ENCODE measurements at regions not wholly inside any gene's neighbourhood (a gene's known extent, or its start where the extent isn't known, plus 50 kb on each side); places are given as distances from the start of the nearest gene placed in this dataset.

- H3K27ac ChIP-seq, result peak overlapping the region in 1 of 2 donors; percentile 15
- H3K9me3 ChIP-seq, result no peaks in the 10 kb centered on the region
- no peak overlapping the region for H3K4me3 ChIP-seq
- no peak for TF ChIP-seq EP300 (IDR thresholded peaks at IDR 0.05)
- TF ChIP-seq CTCF (IDR thresholded peaks at IDR 0.05), result no peak
- no peak for TF ChIP-seq POLR2A (IDR thresholded peaks at IDR 0.05)
- H3K36me3 ChIP-seq, result no peaks in the 10 kb centered on the region
- DNase-seq, result peak; percentile 44 to 65 (median 57)
- H3K4me1 ChIP-seq (ENCODE audit: insufficient read depth), result peaks cover 5% of the 10 kb centered on the region
- 3 to 9% (median 7%) methylated on average over 12 of the region's 12 CpGs for WGBS, 3 donors
- no peaks in the 10 kb centered on the region for H3K27me3 ChIP-seq
- intact Hi-C loops (cut with DNase I), result no loop called here
These were observed 118.8 kb upstream of the ARID1B start for GRCh38 chr6:156658186-156658965.

GRCh38 chr6:156657296-156657695 lies 119.9 kb upstream of the ARID1B start:
- no peak for DNase-seq
- TF ChIP-seq CTCF (IDR thresholded peaks at IDR 0.05), result no peak
- no peak for TF ChIP-seq EP300 (IDR thresholded peaks at IDR 0.05)
- no peak for TF ChIP-seq POLR2A (IDR thresholded peaks at IDR 0.05)
- H3K27ac ChIP-seq, result no peak overlapping the region
- H3K36me3 ChIP-seq, result no peaks in the 10 kb centered on the region
- no peaks in the 10 kb centered on the region for H3K9me3 ChIP-seq
- H3K4me3 ChIP-seq, result no peak overlapping the region
- intact Hi-C loops (cut with DNase I), result no loop called here
- peaks cover 5% of the 10 kb centered on the region for H3K4me1 ChIP-seq (ENCODE audit: insufficient read depth)
- H3K27me3 ChIP-seq, result no peaks in the 10 kb centered on the region
- WGBS, 3 donors, result 77 to 84% (median 79%) methylated on average over 5 of the region's 5 CpGs

GRCh38 chr6:156654919-156655918 lies 122.0 kb upstream of the ARID1B start:
- WGBS, 3 donors, result 94 to 95% (median 95%) methylated on average over 8 of the region's 8 CpGs
- no peak for TF ChIP-seq POLR2A (IDR thresholded peaks at IDR 0.05)
- no peak for TF ChIP-seq CTCF (IDR thresholded peaks at IDR 0.05)
- no peak for TF ChIP-seq EP300 (IDR thresholded peaks at IDR 0.05)
- intact Hi-C loops (cut with DNase I), result no loop called here

GRCh38 chr6:156652231-156652750 lies 124.9 kb upstream of the ARID1B start:
- no peak for DNase-seq
- no peaks in the 10 kb centered on the region for H3K36me3 ChIP-seq
- H3K27ac ChIP-seq, result no peak overlapping the region
- H3K4me1 ChIP-seq (ENCODE audit: insufficient read depth), result no peaks in the 10 kb centered on the region
- WGBS, 3 donors, result 89 to 94% (median 92%) methylated on average over 5 of the region's 5 CpGs
- TF ChIP-seq POLR2A (IDR thresholded peaks at IDR 0.05) (no peak), CTCF (IDR thresholded peaks at IDR 0.05) (no peak), EP300 (IDR thresholded peaks at IDR 0.05) (no peak)
- no peaks in the 10 kb centered on the region for H3K9me3 ChIP-seq
- H3K27me3 ChIP-seq, result no peaks in the 10 kb centered on the region
- intact Hi-C loops (cut with DNase I), result no loop called here
- no peak overlapping the region for H3K4me3 ChIP-seq

More at GRCh38 chr6:156654919-156655918, 122.0 kb upstream of the ARID1B start:
- Histone ChIP-seq H3K27ac (no peak overlapping the region), H3K27me3 (no peaks in the 10 kb centered on the region), H3K9me3 (no peaks in the 10 kb centered on the region), H3K36me3 (no peaks in the 10 kb centered on the region), H3K4me3 (no peak overlapping the region), H3K4me1 (ENCODE audit: insufficient read depth) (peaks cover 5% of the 10 kb centered on the region)
- no peak for DNase-seq
